Kidney (tissue), 13 donors: ENCODE measurements at regions not wholly inside any gene's neighbourhood (a gene's known extent, or its start where the extent isn't known, plus 50 kb on each side); places are given as distances from the start of the nearest gene placed in this dataset.

Experiments used
- DNase-seq, 5 donors: peaks; one replicate each; pipeline ENCODE4 v3.0.0-alpha.2; 2013 to 2020
- FAIRE-seq: peaks from 2 replicates; lab custom pipeline; 2012; peaks lifted over from hg19 to GRCh38; lab: Jason Lieb, UNC
- H3K27ac ChIP-seq, 2 donors: one replicate each; pipeline ENCODE4 v1.7.0; 2013; ENCODE audit warnings: low read depth in 2 of 2, low read length in 2 of 2, inconsistent platforms in 1 of 2
- H3K27me3 ChIP-seq: one replicate; pipeline ENCODE4 v1.7.1; 2013; ENCODE audit warnings: low read length, inconsistent platforms; ENCODE audit not compliant: control insufficient read depth, insufficient read depth
- H3K36me3 ChIP-seq, 3 donors: one replicate each; pipeline versions ENCODE4 v1.7.0 to v1.7.1; 2013; ENCODE audit warnings: low read length in 3 of 3, control low read depth in 1 of 3, inconsistent platforms in 1 of 3; ENCODE audit not compliant: insufficient read depth in 3 of 3, control insufficient read depth in 2 of 3
- H3K4me1 ChIP-seq, 3 donors: one replicate each; pipeline versions ENCODE4 v1.7.0 to v1.7.1; 2013; ENCODE audit warnings: low read length in 3 of 3, inconsistent platforms in 1 of 3, low read depth in 1 of 3; ENCODE audit not compliant: control insufficient read depth in 2 of 3, insufficient read depth in 2 of 3
- H3K4me3 ChIP-seq, 3 donors: one replicate each; pipeline versions ENCODE4 v1.7.0 to v1.8.1; 2013; ENCODE audit warnings: low read length in 3 of 3, control low read depth in 1 of 3, inconsistent platforms in 1 of 3
- H3K9ac ChIP-seq, 3 donors: one replicate each; pipeline versions ENCODE4 v1.7.0 to v1.7.1; 2013; ENCODE audit warnings: low read length in 3 of 3, control low read depth in 1 of 3, inconsistent platforms in 1 of 3
- H3K9me3 ChIP-seq, 3 donors: one replicate each; pipeline versions ENCODE4 v1.7.0 to v1.7.1; 2013; ENCODE audit warnings: low read length in 3 of 3, control low read depth in 1 of 3, inconsistent platforms in 1 of 3; ENCODE audit not compliant: control insufficient read depth in 2 of 3, insufficient read depth in 1 of 3
- intact Hi-C: fragments of 100-400 bp; cut with DNase I; formaldehyde crosslinking; loops from one replicate; pipeline ENCODE4 v1.11.1; 2022
- TF ChIP-seq, protein P1 (sequence below): IDR thresholded peaks from 3 replicates; pipeline ENCODE4 v1.5.1; 2012; ENCODE audit warnings: mild to moderate bottlenecking, moderate library complexity, borderline replicate concordance; ENCODE audit not compliant: insufficient read depth; ENCODE audit errors: extremely low read depth
- donor health status: control.
- donor health status: control.
- donor health status: control.
- donor health status: control.
- donor health status: control.
- donor health status: DM: yes; HTN: yes; CAD: no.
- donor health status: Normal renal cell carcinoma (clear cell type).

- H3K9ac ChIP-seq = no peak overlapping the region
- no peaks in the 10 kb centered on the region for H3K4me1 ChIP-seq
- H3K27me3 ChIP-seq = no peaks in the 10 kb centered on the region
- H3K4me3 ChIP-seq = no peak overlapping the region
- H3K9me3 ChIP-seq = peaks cover 1 to 9% (median 2%) of the 10 kb centered on the region in 3 donors
- DNase-seq (no peak), FAIRE-seq (no peak)
- intact Hi-C loops = no loop called here
- no peaks in the 10 kb centered on the region for H3K36me3 ChIP-seq
- TF ChIP-seq, protein P1, sequence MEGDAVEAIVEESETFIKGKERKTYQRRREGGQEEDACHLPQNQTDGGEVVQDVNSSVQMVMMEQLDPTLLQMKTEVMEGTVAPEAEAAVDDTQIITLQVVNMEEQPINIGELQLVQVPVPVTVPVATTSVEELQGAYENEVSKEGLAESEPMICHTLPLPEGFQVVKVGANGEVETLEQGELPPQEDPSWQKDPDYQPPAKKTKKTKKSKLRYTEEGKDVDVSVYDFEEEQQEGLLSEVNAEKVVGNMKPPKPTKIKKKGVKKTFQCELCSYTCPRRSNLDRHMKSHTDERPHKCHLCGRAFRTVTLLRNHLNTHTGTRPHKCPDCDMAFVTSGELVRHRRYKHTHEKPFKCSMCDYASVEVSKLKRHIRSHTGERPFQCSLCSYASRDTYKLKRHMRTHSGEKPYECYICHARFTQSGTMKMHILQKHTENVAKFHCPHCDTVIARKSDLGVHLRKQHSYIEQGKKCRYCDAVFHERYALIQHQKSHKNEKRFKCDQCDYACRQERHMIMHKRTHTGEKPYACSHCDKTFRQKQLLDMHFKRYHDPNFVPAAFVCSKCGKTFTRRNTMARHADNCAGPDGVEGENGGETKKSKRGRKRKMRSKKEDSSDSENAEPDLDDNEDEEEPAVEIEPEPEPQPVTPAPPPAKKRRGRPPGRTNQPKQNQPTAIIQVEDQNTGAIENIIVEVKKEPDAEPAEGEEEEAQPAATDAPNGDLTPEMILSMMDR = no peak
- no peak overlapping the region for H3K27ac ChIP-seq
These were observed 122.0 kb upstream of the SLC7A14 start for GRCh38 chr3:170707899-170708298.

GRCh38 chr3:170705131-170705530, 119.3 kb upstream of the SLC7A14 start:
- TF ChIP-seq, protein P1 = no peak
- Histone ChIP-seq H3K4me3 (no peak overlapping the region), H3K9me3 (peaks cover 1 to 8% (median 2%) of the 10 kb centered on the region in 3 donors), H3K9ac (no peak overlapping the region), H3K4me1 (no peaks in the 10 kb centered on the region), H3K36me3 (no peaks in the 10 kb centered on the region), H3K27me3 (no peaks in the 10 kb centered on the region), H3K27ac (no peak overlapping the region)
- DNase-seq = no peak
- no peak for FAIRE-seq
- intact Hi-C loops = no loop called here

GRCh38 chr3:170703121-170703588, 117.3 kb upstream of the SLC7A14 start:
- Histone ChIP-seq H3K27me3 (no peaks in the 10 kb centered on the region), H3K36me3 (no peaks in the 10 kb centered on the region), H3K27ac (no peak overlapping the region), H3K4me3 (no peak overlapping the region), H3K9ac (no peak overlapping the region), H3K4me1 (no peaks in the 10 kb centered on the region), H3K9me3 (no peaks in the 10 kb centered on the region)
- intact Hi-C loops = no loop called here
- TF ChIP-seq, protein P1 = no peak
- DNase-seq = no peak
- FAIRE-seq = no peak
